GM04504 (cell line): ENCODE measurements at regions not wholly inside any gene's neighbourhood (a gene's known extent, or its start where the extent isn't known, plus 50 kb on each side); places are given as distances from the start of the nearest gene placed in this dataset.

ENCODE experiments used
- DNase-seq: peaks from one replicate; pipeline ENCODE4 v3.0.0-alpha.2; 2012; ENCODE audit warnings: low read depth

- DNase-seq: peak; percentile 10
These were observed 880.6 kb downstream of the TSN start for GRCh38 chr2:122636097-122636496.

- DNase-seq: no peak
These were observed 883.7 kb downstream of the TSN start for GRCh38 chr2:122639176-122639575.

- no peak for DNase-seq
These were observed 884.3 kb downstream of the TSN start for GRCh38 chr2:122639711-122640110.

GRCh38 chr2:122643725-122644329 is 888.4 kb downstream of the TSN start:
- DNase-seq: peak; percentile 63

GRCh38 chr2:122651236-122651635 is 895.8 kb downstream of the TSN start:
- DNase-seq: no peak

- no peak for DNase-seq
These were observed 896.3 kb downstream of the TSN start for GRCh38 chr2:122651780-122652179.

GRCh38 chr2:122652670-122653069 is 897.2 kb downstream of the TSN start:
- no peak for DNase-seq

GRCh38 chr2:122656403-122656802 is 901.0 kb downstream of the TSN start:
- DNase-seq: no peak

GRCh38 chr2:122660786-122661634 is 905.6 kb downstream of the TSN start:
- no peak for DNase-seq

GRCh38 chr2:122663620-122664019 is 908.2 kb downstream of the TSN start:
- no peak for DNase-seq

GRCh38 chr2:122669627-122670026 is 914.2 kb downstream of the TSN start:
- DNase-seq: no peak

GRCh38 chr2:122670897-122671296 is 915.4 kb downstream of the TSN start:
- no peak for DNase-seq

- no peak for DNase-seq
These were observed 925.2 kb downstream of the TSN start for GRCh38 chr2:122680662-122681061.

GRCh38 chr2:122681626-122682025 is 926.2 kb downstream of the TSN start:
- no peak for DNase-seq

- no peak for DNase-seq
These were observed 926.9 kb downstream of the TSN start for GRCh38 chr2:122682356-122682755.

- no peak for DNase-seq
These were observed 927.6 kb downstream of the TSN start for GRCh38 chr2:122683018-122683417.

GRCh38 chr2:122692400-122693083 is 937.1 kb downstream of the TSN start:
- no peak for DNase-seq

GRCh38 chr2:122697415-122697814 is 942.0 kb downstream of the TSN start:
- DNase-seq: no peak

- no peak for DNase-seq
These were observed 948.2 kb downstream of the TSN start for GRCh38 chr2:122703676-122704075.

GRCh38 chr2:122704109-122704563 is 948.7 kb downstream of the TSN start:
- DNase-seq: no peak

- DNase-seq: no peak
These were observed 950.3 kb downstream of the TSN start for GRCh38 chr2:122705746-122706145.

GRCh38 chr2:122706757-122707223 is 951.3 kb downstream of the TSN start:
- no peak for DNase-seq
